HAP-1 (cell line): ENCODE measurements at regions not wholly inside any gene's neighbourhood (a gene's known extent, or its start where the extent isn't known, plus 50 kb on each side); places are given as distances from the start of the nearest gene placed in this dataset.
"Not testable (repeated sequence)": the region's sequence is repeated elsewhere in the genome, so short reads cannot be mapped to it uniquely, and the experiment has no call there.

ENCODE experiments used
- DNase-seq, 2 experiments: peaks; one replicate each; pipeline ENCODE4 v3.0.0-alpha.2; 2016 to 2020; ENCODE audit warnings: low spot score in 2 of 2
- H3K27me3 ChIP-seq: fragments of 250-450 bp; sonication (Bioruptor Pico); 2 replicates; pipeline ENCODE4 v1.5.1; 2020; ENCODE audit warnings: low read depth, mild to moderate bottlenecking, moderate library complexity
- H3K36me3 ChIP-seq: fragments of 250-450 bp; sonication (Bioruptor Pico); replicated peaks from 2 replicates; pipeline ENCODE4 v1.5.1; 2020; ENCODE audit warnings: mild to moderate bottlenecking
- H3K4me1 ChIP-seq: fragments of 250-450 bp; sonication (Bioruptor Pico); 2 replicates; pipeline ENCODE4 v1.5.1; 2020; ENCODE audit warnings: mild to moderate bottlenecking
- H3K4me3 ChIP-seq: fragments of 250-450 bp; sonication (Bioruptor Pico); 2 replicates; pipeline ENCODE4 v1.5.1; 2020; ENCODE audit warnings: mild to moderate bottlenecking, moderate library complexity
- H3K9me3 ChIP-seq: fragments of 250-450 bp; sonication (Bioruptor Pico); 2 replicates; pipeline ENCODE4 v1.5.1; 2020; ENCODE audit warnings: mild to moderate bottlenecking, moderate library complexity
- in situ Hi-C: fragments of 300-500 bp; cut with MboI; formaldehyde crosslinking; loops from 3 replicates; pipeline ENCODE4 v1.14.3; 2020; ENCODE audit warnings: low sequenced_read_pairs, inconsistent platforms, mixed read lengths

DNA sequence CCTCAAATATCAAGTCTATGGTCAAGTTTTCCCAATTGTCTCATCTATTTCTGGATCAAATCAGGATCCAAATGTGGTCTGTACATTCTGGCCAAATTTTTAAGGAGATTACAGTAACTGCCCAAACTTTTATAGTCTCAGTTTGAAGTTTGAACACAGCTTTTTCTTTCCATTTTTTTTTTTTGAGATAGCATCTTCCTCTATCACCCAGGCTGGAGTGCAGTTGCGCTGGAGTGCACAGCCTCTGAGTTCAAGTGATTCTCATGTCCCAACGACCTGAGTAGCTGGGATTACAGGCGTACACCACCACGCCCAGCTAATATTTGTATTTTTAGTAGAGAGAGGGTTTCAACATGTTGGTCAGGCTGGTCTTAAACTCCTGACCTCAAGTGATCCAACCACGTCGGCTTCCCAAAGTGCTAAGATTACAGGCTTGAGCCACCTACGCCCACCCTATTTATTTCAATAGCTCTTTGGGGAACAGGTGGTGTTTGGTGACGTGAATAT is 84.9 kb upstream of the CARMIL1 start:
- in situ Hi-C loops: no loop called here
- no peaks in the 10 kb centered on the region for H3K36me3 ChIP-seq

DNA sequence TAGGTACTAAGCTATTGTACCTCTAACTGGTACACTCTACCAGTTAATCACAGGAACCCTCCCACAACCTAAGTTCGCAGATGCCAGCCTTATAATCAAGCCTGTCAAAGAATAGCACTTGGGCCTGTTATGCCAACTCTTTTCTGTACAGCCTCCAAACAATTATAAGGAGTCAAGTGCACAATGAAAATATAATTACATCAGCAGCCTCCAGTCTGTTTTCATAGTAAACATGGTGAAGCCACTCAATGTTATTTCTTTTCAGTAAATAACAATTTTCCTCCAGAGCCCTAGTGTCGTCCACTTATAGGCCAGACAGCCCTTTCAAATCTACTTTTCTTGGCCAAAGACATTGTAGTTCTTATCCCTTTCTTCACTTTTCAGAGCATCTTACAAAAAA is 82.7 kb upstream of the CARMIL1 start:
- Histone ChIP-seq H3K4me1 (no peaks in the 10 kb centered on the region), H3K9me3 (no peaks in the 10 kb centered on the region), H3K27me3 (no peaks in the 10 kb centered on the region), H3K36me3 (no peaks in the 10 kb centered on the region), H3K4me3 (no peak overlapping the region)
- DNase-seq: no peak
- in situ Hi-C loops: no loop called here

More for the DNA sequence above, 84.9 kb upstream of the CARMIL1 start:
- H3K4me3 ChIP-seq: no peak overlapping the region
- no peaks in the 10 kb centered on the region for H3K9me3 ChIP-seq
- no peak for DNase-seq
- H3K4me1 ChIP-seq: no peaks in the 10 kb centered on the region
- H3K27me3 ChIP-seq: peaks cover 3% of the 10 kb centered on the region; the same call in 1 of the 2 replicates

DNA sequence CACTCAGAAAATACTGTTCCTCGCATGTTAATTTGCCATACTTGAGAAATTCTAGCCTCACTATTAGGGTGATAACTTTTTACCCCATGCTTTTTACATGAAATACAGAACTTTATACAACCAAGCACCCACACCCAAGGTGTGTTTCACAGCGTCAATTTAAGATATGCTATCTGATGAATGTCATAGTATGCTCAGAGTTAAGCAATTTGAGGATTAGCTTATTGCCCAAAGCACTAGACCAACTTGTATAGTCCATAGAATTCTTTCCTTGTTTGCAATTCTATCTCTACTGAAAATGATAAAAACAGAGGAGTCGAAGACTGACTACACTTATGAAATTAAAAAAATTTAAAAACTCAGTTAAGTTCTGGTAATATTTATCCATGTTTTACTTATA is 82.1 kb upstream of the CARMIL1 start:
- no peaks in the 10 kb centered on the region for H3K36me3 ChIP-seq
- in situ Hi-C loops: no loop called here
- H3K27me3 ChIP-seq: no peaks in the 10 kb centered on the region
- no peak for DNase-seq
- no peak overlapping the region for H3K4me3 ChIP-seq
- no peaks in the 10 kb centered on the region for H3K4me1 ChIP-seq
- no peaks in the 10 kb centered on the region for H3K9me3 ChIP-seq

DNA sequence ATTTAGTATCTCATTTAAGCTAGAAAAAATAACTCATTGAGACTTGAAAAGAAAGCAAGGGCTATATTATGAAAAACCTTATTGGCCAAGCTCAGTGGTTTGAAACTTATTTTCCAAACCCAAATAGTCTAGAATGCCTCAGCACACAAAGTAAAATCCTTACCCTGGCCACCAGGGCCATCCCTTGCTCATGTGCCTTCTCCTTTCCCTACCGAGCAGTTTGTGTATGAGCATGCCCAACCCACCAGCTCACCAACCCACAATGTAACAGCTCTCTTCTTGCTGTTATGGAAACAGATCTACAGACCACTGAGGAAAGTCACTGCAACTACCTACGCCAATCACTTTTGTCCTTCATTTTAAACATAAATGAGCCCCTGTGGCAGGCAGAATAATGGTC is 79.6 kb upstream of the CARMIL1 start:
- Histone ChIP-seq H3K4me3 (no peak overlapping the region), H3K4me1 (no peaks in the 10 kb centered on the region), H3K27me3 (no peaks in the 10 kb centered on the region), H3K36me3 (no peaks in the 10 kb centered on the region), H3K9me3 (no peaks in the 10 kb centered on the region)
- in situ Hi-C loops: no loop called here
- DNase-seq: no peak

DNA sequence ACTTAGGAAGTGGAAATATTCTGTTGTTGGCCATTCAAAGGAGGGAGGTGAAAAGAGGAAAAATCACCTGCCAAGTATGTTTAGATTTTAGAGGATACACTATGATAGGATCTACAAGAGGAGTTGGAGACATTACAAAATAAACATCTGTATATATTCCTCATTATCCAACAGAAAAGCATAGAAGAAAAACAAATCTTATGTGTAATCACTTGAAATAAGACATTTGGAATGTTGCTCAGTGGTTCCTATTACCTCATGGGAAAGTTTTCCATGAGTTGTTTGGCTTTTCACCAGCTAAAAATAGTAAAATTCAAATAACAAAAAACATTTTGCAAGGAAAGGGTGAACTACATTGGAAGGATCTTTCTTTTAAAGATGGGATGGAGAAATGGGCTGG is 76.7 kb upstream of the CARMIL1 start:
- H3K27me3 ChIP-seq: no peaks in the 10 kb centered on the region
- in situ Hi-C loops: no loop called here
- H3K9me3 ChIP-seq: no peaks in the 10 kb centered on the region
- no peak for DNase-seq
- H3K36me3 ChIP-seq: no peaks in the 10 kb centered on the region
- H3K4me1 ChIP-seq: no peaks in the 10 kb centered on the region
- no peak overlapping the region for H3K4me3 ChIP-seq

DNA sequence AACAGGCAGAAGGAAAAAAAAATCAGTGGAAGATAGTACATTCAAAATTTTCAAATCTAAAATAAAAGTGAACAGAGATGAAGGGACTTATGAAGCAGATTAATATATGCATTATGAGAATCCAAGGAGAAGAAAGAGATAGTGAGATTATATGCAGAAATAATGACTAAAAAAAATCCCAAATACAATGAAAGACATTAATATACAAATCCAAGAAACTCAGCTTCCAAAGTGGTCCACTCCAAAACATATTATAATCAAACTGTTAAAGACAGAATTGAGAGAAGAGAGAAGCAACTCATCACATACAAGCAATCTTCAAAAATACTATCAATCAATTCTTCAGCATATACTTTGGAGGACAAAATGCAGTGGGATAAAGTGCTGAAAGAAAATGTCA is 73.5 kb upstream of the CARMIL1 start:
- Histone ChIP-seq H3K36me3 (no peaks in the 10 kb centered on the region), H3K4me1 (no peaks in the 10 kb centered on the region), H3K9me3 (no peaks in the 10 kb centered on the region), H3K27me3 (no peaks in the 10 kb centered on the region), H3K4me3 (no peak overlapping the region)
- in situ Hi-C loops: no loop called here
- DNase-seq: no peak

DNA sequence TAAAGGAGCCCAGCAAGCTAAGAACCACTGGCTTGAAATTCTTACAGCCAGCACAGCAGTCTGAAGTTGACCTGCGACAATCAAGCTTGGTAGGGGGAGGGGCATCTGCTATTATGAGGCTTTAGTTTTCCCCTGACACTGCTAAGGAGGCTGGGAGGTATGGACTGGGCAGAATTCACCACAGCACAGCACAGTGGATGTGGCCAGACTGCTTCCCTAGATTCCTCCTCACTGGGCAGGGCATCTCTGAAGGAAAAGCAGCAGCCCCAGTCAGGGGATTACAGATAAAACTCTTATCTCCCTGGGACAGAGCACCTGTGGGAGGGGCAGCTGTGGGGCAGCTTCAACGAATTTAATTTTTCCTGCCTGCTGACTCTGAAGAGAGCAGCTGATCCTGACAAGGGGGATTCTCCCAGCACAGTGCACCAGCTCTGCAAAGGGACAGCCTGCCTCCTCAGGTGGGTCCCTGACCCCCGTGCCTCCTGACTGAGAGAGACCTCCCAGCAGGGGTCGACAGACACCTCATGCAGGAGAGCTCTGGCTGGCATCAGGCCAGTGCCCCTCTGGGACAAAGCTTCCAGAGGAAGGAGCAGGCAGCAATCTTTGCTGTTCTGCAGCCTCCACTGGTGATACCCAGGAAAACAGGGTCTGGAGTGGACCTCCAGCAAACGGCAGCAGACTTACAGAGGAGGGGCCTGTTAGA is 71.6 kb upstream of the CARMIL1 start:
- H3K27me3 ChIP-seq, in situ Hi-C loops, H3K36me3 ChIP-seq, H3K9me3 ChIP-seq, H3K4me1 ChIP-seq, H3K4me3 ChIP-seq, DNase-seq: not testable (repeated sequence)

DNA sequence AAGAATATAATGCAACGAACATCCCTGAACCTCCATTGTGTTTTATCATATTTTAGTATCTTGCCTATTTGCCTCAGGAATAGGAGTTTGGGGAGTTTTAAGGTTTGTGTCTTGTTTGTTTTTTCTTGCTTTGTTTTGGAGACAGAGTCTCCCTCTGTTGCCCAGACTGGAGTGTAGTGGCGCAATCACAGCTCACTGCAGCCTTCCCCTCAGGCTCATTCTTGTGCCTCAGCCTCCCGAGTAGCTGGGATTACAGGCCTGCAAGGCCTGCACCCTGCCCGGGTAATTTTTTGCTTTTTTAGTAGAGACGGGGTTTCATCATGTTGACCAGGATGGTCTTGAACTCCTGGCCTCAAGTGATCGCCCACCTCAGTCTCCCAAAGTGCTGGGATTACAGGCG is 63.3 kb upstream of the CARMIL1 start:
- no peak for DNase-seq
- no peak overlapping the region for H3K4me3 ChIP-seq
- no peaks in the 10 kb centered on the region for H3K36me3 ChIP-seq
- in situ Hi-C loops: no loop called here
- no peaks in the 10 kb centered on the region for H3K9me3 ChIP-seq
- no peaks in the 10 kb centered on the region for H3K27me3 ChIP-seq
- no peaks in the 10 kb centered on the region for H3K4me1 ChIP-seq

DNA sequence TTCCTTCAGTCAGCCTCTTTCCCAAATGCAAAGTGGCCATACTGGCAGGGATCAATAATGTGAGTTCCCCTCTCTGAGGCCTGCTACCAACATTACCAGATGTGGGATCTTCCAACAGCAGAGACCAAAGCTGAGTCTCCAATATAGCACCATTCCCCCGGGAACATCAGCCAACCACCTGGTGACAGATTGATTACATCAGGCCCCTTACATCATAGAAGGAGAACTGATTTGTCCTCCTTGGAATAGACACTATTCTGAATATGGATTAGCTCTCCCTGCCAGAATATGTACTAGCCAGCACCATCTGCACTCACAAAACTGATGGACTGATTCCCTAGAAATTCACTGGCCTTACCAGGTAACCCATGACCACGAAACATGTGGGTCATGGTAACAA is 61.9 kb upstream of the CARMIL1 start:
- Histone ChIP-seq H3K36me3 (no peaks in the 10 kb centered on the region), H3K9me3 (no peaks in the 10 kb centered on the region), H3K27me3 (no peaks in the 10 kb centered on the region), H3K4me3 (no peak overlapping the region), H3K4me1 (no peaks in the 10 kb centered on the region)
- DNase-seq: no peak
- in situ Hi-C loops: no loop called here

DNA sequence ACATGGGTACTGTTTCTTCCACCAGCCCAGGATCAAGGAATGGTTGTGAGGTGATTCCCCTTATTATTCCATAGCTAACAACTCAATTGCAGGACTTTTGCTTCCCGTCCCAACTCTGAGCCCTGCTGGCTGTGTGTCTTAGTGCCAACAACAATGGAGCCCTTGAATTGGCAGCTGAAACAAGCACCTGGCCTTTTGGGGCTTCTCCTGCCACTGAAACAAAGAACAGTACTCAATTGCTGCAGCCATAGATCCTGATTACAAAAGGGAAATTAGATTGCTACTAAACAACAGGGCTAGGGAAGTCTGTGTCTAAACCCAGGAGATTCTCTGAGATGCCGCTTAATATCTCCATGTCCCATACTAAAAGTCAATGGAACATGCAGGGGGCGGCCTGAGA is 61.3 kb upstream of the CARMIL1 start:
- in situ Hi-C loops: no loop called here
- no peaks in the 10 kb centered on the region for H3K4me1 ChIP-seq

DNA sequence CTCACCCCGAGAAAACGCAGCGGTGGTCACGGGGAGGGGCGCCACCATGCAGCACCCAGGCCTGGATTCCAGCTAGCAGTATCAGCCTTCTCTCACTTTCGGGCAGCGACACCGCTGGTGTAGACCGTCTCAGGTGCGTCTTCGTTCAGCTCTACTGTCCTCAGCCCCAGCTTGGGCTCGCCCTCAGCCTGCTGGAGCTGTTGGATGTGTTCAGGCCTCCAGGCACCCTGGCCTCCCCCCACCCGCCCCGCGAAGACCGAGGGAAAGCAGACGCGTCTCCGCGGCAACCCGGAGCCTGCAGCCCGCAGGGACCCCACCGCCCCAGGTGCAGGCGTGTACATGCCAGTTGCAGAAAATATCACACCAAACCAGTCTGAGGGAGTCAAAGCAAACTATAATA is 60.8 kb upstream of the CARMIL1 start:
- no peak for DNase-seq
- in situ Hi-C loops: no loop called here
- H3K36me3 ChIP-seq: no peaks in the 10 kb centered on the region
- no peaks in the 10 kb centered on the region for H3K4me1 ChIP-seq
- H3K27me3 ChIP-seq: no peaks in the 10 kb centered on the region
- H3K4me3 ChIP-seq: no peak overlapping the region
- no peaks in the 10 kb centered on the region for H3K9me3 ChIP-seq

More for the DNA sequence above, 61.3 kb upstream of the CARMIL1 start:
- Histone ChIP-seq H3K9me3 (no peaks in the 10 kb centered on the region), H3K4me3 (no peak overlapping the region), H3K36me3 (no peaks in the 10 kb centered on the region), H3K27me3 (no peaks in the 10 kb centered on the region)
- DNase-seq: no peak

DNA sequence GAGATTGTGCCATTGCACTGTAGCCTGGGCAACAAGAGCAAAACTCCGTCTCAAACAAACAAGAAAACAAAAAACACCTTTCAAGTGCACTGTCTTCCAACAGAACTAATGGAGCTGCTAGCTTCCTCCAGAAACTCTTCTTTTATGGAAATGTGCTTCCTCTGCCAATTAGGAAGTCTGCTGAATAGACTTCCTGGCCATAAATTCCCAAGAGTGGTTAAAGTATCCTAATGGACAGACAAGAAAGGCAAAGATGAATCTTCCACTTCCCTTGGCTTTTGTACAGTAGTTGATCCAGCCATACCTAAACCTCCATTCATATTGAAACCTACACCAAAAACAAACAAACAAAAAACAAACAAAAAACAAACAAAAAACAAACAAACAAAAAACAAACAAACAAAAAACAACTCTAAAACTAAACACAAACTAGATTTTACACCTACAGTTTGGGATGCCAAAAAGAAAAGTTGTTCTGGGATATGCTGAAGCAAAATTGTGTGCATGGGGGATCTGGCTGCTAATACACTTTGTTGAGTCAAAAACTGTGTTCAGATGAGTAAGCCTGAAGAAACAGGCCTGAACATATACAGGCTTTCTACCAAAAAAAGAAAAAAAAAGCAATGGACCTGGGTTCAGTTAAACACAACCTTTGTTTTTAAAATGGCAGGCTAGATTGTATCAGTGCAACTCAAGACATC is 59.8 kb upstream of the CARMIL1 start:
- H3K4me3 ChIP-seq: no peak overlapping the region
- H3K4me1 ChIP-seq: no peaks in the 10 kb centered on the region
- H3K9me3 ChIP-seq: no peaks in the 10 kb centered on the region
- no peaks in the 10 kb centered on the region for H3K36me3 ChIP-seq
- in situ Hi-C loops: no loop called here
- no peaks in the 10 kb centered on the region; the same call in 1 of the 2 replicates for H3K27me3 ChIP-seq
- no peak for DNase-seq

DNA sequence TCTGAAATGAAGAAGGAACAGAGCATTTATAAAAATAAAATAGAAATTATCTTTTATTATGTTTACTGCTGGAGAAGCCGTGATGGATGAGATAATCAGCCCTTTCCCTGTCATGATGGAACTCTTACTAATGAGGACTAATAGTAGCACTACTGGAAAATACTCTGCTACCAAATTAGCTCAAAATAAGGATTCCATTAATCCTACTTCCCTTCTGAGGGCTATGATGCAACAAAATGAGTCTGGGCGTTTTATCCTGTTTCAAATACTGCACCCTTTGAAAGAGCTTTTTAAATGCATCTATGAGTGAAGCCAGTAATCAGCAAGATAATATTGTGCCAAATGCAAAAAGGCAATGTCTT is 59.3 kb upstream of the CARMIL1 start:
- in situ Hi-C loops: no loop called here
- Histone ChIP-seq H3K27me3 (no peaks in the 10 kb centered on the region; the same call in 1 of the 2 replicates), H3K4me1 (no peaks in the 10 kb centered on the region), H3K36me3 (no peaks in the 10 kb centered on the region), H3K9me3 (no peaks in the 10 kb centered on the region), H3K4me3 (no peak overlapping the region)
- no peak for DNase-seq

DNA sequence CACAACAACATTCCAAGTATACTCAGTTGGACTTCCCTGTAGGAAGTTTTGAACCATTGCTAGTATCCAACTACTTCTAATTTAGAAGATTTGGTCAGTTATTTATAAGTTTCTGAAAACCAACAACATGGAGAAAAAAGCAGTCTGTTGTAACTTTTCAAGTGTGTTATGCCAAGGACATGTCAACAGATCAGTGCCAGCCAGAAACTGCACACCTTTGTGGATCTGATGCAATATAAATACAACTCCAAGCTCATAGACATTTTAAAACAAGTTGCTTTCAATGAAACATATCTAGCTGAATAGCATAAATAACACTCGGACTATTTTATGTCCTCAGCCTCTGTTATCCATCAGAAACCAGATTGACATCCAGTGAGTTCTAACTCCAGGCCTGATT is 58.3 kb upstream of the CARMIL1 start:
- Histone ChIP-seq H3K4me3 (no peak overlapping the region), H3K4me1 (peaks cover under 1% of the 10 kb centered on the region), H3K36me3 (no peaks in the 10 kb centered on the region), H3K9me3 (no peaks in the 10 kb centered on the region), H3K27me3 (no peaks in the 10 kb centered on the region; the same call in 1 of the 2 replicates)
- in situ Hi-C loops: no loop called here
- no peak for DNase-seq
